Kidney (tissue), 13 donors: ENCODE measurements at regions not wholly inside any gene's neighbourhood (a gene's known extent, or its start where the extent isn't known, plus 50 kb on each side); places are given as distances from the start of the nearest gene placed in this dataset.

ENCODE experiments used
- DNase-seq, 5 donors: peaks; one replicate each; pipeline ENCODE4 v3.0.0-alpha.2; 2013 to 2020
- FAIRE-seq: peaks from 2 replicates; lab custom pipeline; 2012; peaks lifted over from hg19 to GRCh38; lab: Jason Lieb, UNC
- H3K27ac ChIP-seq, 2 donors: one replicate each; pipeline ENCODE4 v1.7.0; 2013; ENCODE audit warnings: low read depth in 2 of 2, low read length in 2 of 2, inconsistent platforms in 1 of 2
- H3K27me3 ChIP-seq: one replicate; pipeline ENCODE4 v1.7.1; 2013; ENCODE audit warnings: low read length, inconsistent platforms; ENCODE audit not compliant: control insufficient read depth, insufficient read depth
- H3K36me3 ChIP-seq, 3 donors: one replicate each; pipeline versions ENCODE4 v1.7.0 to v1.7.1; 2013; ENCODE audit warnings: low read length in 3 of 3, control low read depth in 1 of 3, inconsistent platforms in 1 of 3; ENCODE audit not compliant: insufficient read depth in 3 of 3, control insufficient read depth in 2 of 3
- H3K4me1 ChIP-seq, 3 donors: one replicate each; pipeline versions ENCODE4 v1.7.0 to v1.7.1; 2013; ENCODE audit warnings: low read length in 3 of 3, inconsistent platforms in 1 of 3, low read depth in 1 of 3; ENCODE audit not compliant: control insufficient read depth in 2 of 3, insufficient read depth in 2 of 3
- H3K4me3 ChIP-seq, 3 donors: one replicate each; pipeline versions ENCODE4 v1.7.0 to v1.8.1; 2013; ENCODE audit warnings: low read length in 3 of 3, control low read depth in 1 of 3, inconsistent platforms in 1 of 3
- H3K9ac ChIP-seq, 3 donors: one replicate each; pipeline versions ENCODE4 v1.7.0 to v1.7.1; 2013; ENCODE audit warnings: low read length in 3 of 3, control low read depth in 1 of 3, inconsistent platforms in 1 of 3
- H3K9me3 ChIP-seq, 3 donors: one replicate each; pipeline versions ENCODE4 v1.7.0 to v1.7.1; 2013; ENCODE audit warnings: low read length in 3 of 3, control low read depth in 1 of 3, inconsistent platforms in 1 of 3; ENCODE audit not compliant: control insufficient read depth in 2 of 3, insufficient read depth in 1 of 3
- intact Hi-C: fragments of 100-400 bp; cut with DNase I; formaldehyde crosslinking; loops from one replicate; pipeline ENCODE4 v1.11.1; 2022
- TF ChIP-seq, protein P1 (sequence below): IDR thresholded peaks from 3 replicates; pipeline ENCODE4 v1.5.1; 2012; ENCODE audit warnings: mild to moderate bottlenecking, moderate library complexity, borderline replicate concordance; ENCODE audit not compliant: insufficient read depth; ENCODE audit errors: extremely low read depth
- donor health status: control.
- donor health status: control.
- donor health status: control.
- donor health status: control.
- donor health status: control.
- donor health status: DM: yes; HTN: yes; CAD: no.
- donor health status: Normal renal cell carcinoma (clear cell type).

DNA sequence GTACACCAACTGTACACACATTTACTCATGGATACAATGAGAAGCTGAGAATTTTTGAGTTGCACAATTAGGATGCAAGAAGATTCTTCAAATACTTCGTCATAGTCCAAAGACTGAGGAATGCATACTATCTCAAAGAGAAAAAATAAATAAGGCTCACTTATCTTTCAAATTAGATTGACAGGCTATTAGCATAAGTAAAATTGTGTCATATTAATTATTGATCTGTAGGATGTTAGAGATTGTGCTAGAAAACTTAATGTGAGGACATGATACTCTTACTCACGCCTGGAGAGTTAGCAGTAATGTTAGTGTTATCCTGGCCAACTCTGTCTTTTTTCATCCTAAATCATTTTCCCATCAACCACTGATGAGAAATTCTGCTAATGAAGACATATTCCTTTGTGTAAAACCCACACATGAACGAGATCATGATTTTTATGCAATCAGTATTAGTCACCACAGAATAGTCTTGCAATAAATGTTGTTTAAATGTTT, 659.0 kb downstream of the LTN1 start:
- intact Hi-C loops, result no loop called here

DNA sequence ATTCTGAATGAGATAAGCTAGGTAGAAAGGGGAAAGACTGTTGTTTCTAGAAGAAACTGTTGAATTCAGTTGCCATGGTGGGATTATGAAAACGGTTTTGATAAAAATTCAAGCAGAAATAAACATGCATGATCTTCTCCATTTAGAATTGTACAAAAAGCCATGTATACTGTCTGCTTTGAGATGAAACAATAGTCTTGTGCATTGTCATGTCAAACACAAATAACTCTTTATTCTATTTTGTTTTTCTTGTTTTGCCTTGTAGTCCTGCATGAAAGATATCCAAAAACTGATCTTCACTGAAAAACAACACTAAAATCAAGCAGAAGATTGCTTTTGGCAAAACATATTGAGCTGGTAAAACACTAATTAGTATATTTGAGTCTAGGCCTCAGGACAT, 659.9 kb downstream of the LTN1 start:
- Histone ChIP-seq H3K36me3 (no peaks in the 10 kb centered on the region), H3K4me1 (peaks cover 0 to 2% (median 0%) of the 10 kb centered on the region in 3 donors), H3K4me3 (no peak overlapping the region), H3K9me3 (no peaks in the 10 kb centered on the region), H3K27ac (no peak overlapping the region), H3K9ac (no peak overlapping the region), H3K27me3 (no peaks in the 10 kb centered on the region)
- TF ChIP-seq, protein P1, sequence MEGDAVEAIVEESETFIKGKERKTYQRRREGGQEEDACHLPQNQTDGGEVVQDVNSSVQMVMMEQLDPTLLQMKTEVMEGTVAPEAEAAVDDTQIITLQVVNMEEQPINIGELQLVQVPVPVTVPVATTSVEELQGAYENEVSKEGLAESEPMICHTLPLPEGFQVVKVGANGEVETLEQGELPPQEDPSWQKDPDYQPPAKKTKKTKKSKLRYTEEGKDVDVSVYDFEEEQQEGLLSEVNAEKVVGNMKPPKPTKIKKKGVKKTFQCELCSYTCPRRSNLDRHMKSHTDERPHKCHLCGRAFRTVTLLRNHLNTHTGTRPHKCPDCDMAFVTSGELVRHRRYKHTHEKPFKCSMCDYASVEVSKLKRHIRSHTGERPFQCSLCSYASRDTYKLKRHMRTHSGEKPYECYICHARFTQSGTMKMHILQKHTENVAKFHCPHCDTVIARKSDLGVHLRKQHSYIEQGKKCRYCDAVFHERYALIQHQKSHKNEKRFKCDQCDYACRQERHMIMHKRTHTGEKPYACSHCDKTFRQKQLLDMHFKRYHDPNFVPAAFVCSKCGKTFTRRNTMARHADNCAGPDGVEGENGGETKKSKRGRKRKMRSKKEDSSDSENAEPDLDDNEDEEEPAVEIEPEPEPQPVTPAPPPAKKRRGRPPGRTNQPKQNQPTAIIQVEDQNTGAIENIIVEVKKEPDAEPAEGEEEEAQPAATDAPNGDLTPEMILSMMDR, result no peak
- intact Hi-C loops, result no loop called here
- DNase-seq (no peak), FAIRE-seq (no peak)

More for the DNA sequence above, 659.0 kb downstream of the LTN1 start:
- no peak for DNase-seq
- H3K27me3 ChIP-seq, result no peaks in the 10 kb centered on the region
- H3K4me1 ChIP-seq, result peaks cover 0 to 2% (median 0%) of the 10 kb centered on the region in 3 donors
- no peaks in the 10 kb centered on the region for H3K36me3 ChIP-seq
- H3K27ac ChIP-seq, result no peak overlapping the region
- peak; percentile 59 for FAIRE-seq
- no peak overlapping the region for H3K4me3 ChIP-seq
- TF ChIP-seq, protein P1, result no peak
- H3K9me3 ChIP-seq, result no peaks in the 10 kb centered on the region
- H3K9ac ChIP-seq, result no peak overlapping the region

DNA sequence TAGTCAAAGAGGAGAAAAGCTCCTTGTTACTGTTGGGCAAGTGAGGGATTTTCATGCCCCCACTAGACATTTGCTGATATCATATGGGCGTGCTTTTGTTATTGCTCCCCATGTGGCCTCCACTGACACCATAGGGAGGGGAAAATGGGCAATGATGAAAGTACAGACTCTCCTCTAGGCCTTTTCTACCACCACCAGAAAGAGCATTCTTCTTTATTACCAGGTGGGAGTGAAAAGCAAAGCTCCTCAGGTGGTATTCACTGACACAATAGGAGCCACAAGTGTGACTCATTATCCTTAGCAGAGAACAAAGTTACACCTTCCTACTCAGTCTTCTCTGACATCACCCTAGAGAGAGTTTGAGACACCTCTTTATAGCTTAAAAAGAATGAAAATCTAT, 667.1 kb downstream of the LTN1 start:
- intact Hi-C loops, result no loop called here
- Histone ChIP-seq H3K27ac (no peak overlapping the region), H3K4me1 (no peaks in the 10 kb centered on the region), H3K36me3 (no peaks in the 10 kb centered on the region), H3K27me3 (no peaks in the 10 kb centered on the region), H3K9me3 (no peaks in the 10 kb centered on the region), H3K4me3 (no peak overlapping the region), H3K9ac (no peak overlapping the region)
- TF ChIP-seq, protein P1, result no peak
- no peak for DNase-seq
- FAIRE-seq, result no peak

DNA sequence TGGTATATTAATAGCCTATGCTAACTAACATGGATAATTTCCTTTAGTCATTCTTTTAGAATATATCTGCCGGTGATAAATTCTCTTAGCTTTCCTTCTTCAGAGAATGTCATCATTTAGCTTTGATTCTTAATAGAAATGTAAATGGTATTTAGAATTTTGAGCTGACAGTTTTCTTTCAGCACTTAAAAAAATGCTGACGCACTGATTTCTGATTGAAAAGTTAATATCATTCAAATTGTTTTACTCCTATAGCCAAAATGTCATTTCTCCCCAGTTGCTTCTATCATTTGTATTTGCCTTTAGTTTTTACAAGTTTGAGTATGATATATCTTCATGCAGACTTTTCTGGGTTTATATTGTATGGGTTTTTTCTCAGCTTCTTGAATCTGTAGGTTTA, 668.0 kb downstream of the LTN1 start:
- no peak for DNase-seq
- intact Hi-C loops, result no loop called here
- Histone ChIP-seq H3K4me3 (no peak overlapping the region), H3K4me1 (no peaks in the 10 kb centered on the region), H3K27ac (no peak overlapping the region), H3K36me3 (no peaks in the 10 kb centered on the region), H3K9me3 (no peaks in the 10 kb centered on the region), H3K27me3 (no peaks in the 10 kb centered on the region), H3K9ac (no peak overlapping the region)
- TF ChIP-seq, protein P1, result no peak
- FAIRE-seq, result no peak
